Endothelial cell of umbilical vein (primary cell): ENCODE measurements at regions not wholly inside any gene's neighbourhood (a gene's known extent, or its start where the extent isn't known, plus 50 kb on each side); places are given as distances from the start of the nearest gene placed in this dataset.

ENCODE experiments used
- CTCF ChIP-seq, 2 donors: IDR thresholded peaks; 1 replicate in 1 of 2; 2 replicates in 1 of 2; pipeline ENCODE4 v1.5.1; 2011; ENCODE audit warnings: low read length in 2 of 2, mild to moderate bottlenecking in 2 of 2, moderate library complexity in 2 of 2, control low read depth in 1 of 2, inconsistent platforms in 1 of 2, low read depth in 1 of 2; ENCODE audit not compliant: insufficient read depth in 1 of 2; ENCODE audit errors: extremely low read depth in 1 of 2
- EZH2 ChIP-seq: IDR thresholded peaks from 2 replicates; pipeline ENCODE4 v1.6.1; 2012; ENCODE audit warnings: borderline replicate concordance, low read depth, mild to moderate bottlenecking, moderate library complexity, low read length, inconsistent platforms; ENCODE audit not compliant: severe bottlenecking
- GATA2 ChIP-seq: IDR thresholded peaks from 2 replicates; pipeline ENCODE4 v1.7.0; 2011; ENCODE audit warnings: low read depth, mild to moderate bottlenecking, moderate library complexity, mixed read lengths, low read length; ENCODE audit not compliant: insufficient read length, insufficient read depth
- POLR2A ChIP-seq: IDR thresholded peaks from 2 replicates; pipeline ENCODE4 v1.6.1; 2012; ENCODE audit warnings: low read depth, mild to moderate bottlenecking, control low read depth, low read length
- POLR2AphosphoS5 ChIP-seq: IDR thresholded peaks from 2 replicates; pipeline ENCODE4 v1.6.1; 2012; ENCODE audit warnings: low read depth, mild to moderate bottlenecking, control low read depth, low read length, moderate library complexity; ENCODE audit not compliant: insufficient read depth
- TF ChIP-seq, protein P1 (sequence below): IDR thresholded peaks from 2 replicates; pipeline ENCODE4 v1.6.1; 2011; ENCODE audit not compliant: insufficient read depth, insufficient read length

DNA sequence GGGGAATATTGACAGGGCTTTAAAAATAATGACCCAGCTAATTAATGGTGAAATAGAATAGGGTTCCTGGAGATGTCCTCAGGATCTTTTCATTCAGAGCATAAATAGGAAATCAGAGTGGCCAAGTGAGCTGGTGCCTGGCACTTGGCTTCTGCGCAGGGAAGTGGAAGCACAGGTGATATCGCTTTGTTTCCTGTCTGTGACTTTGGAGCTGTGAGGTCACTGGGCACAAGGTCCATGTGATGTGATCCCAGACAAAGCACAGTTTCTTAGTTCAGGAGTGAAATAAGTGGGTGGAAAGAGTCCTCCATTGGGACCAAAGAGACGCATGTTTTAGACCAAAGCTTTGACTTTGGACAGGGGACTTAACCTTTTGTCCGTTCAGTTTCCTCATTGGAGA is 338.3 kb downstream of the CYRIA start:
- TF ChIP-seq, protein P1, sequence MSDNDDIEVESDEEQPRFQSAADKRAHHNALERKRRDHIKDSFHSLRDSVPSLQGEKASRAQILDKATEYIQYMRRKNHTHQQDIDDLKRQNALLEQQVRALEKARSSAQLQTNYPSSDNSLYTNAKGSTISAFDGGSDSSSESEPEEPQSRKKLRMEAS, result no peak
- TF ChIP-seq CTCF (IDR thresholded peaks at IDR 0.05; ENCODE audit: extremely low read depth in 1 of 2, insufficient read depth in 1 of 2, low read depth in 1 of 2, low read length in 2 of 2) (no peak), POLR2A (no peak), EZH2 (no peak), POLR2AphosphoS5 (no peak), GATA2 (no peak)
